ENCODE measurements at regions not wholly inside any gene's neighbourhood (a gene's known extent, or its start where the extent isn't known, plus 50 kb on each side); places are given as distances from the start of the nearest gene placed in this dataset.

DNA sequence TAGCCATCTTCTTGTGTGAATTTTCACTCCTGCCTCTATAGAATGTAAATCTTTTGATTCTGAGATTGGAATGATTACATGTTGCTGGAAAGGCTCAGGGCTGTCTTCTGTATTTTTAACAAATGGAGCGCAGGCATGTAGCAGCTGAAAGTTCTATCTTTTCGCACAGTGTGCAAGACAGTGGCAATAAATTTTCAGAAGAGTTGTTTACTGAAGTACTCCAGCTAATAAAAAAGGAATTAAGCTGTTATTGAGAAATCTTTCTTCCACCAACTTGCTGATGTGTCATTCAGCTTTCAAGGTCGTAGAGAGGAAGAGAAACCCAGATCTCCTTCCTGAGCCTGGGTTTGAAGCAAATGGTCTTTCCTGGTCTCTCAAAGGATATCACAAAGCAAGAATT lies 122.0 kb upstream of the PUDP start:
- DNase-seq: no peak

DNA sequence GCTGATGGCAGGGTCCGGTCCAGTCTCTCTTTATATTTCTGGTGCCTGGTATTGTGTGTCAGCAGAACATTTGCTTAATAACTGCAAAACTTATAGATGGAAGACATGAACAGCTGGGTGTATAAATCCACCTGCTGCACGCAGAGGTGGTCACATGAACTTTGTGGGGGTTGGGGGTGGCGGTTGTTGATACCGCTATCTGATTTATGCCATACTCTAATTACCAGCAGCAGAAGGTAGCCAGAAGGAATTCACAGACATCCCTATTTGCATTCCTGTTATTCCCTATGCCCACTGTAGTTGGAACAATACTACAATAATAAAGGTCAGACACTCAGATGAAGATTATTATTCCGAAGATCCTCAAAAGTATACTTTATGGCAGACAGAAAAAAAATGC lies 121.6 kb upstream of the PUDP start:
- no peak for DNase-seq

DNA sequence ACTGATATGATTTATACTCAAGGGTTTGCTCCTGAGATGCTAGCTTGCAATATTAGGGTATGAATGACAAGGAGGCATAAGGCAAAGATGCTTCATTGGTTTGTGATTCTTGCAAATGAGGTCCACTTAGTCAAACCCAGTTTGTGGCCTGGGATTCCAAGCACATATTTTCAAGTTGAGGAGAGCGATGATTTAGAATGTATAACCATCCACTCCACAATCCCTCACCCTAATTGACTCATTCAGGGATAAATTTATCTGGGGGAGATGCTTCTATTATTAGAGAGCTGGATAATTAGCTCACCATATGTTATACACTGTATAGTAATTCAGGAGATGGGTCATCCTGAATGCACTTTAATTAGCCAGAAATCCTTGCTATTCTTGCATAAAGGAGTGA lies 118.3 kb upstream of the PUDP start:
- no peak for DNase-seq

DNA sequence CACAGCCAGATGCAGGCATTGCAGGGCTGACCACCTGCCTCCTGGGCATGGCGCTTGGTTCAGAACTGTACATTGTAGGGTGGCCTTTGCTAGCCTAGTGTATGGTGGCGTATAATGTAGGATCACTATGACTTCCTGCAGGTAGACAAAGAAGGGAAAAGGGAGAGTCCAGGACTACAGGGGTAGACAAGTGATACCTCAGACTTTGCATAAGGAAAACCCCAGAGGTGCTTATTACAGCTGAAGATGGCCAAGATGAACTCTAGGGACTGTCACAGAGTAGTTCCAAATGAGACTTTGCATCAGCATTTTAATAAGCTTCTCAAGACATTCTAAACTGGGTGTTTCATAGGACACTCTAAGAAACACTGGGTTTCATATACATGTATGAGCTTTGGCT lies 116.4 kb upstream of the PUDP start:
- no peak for DNase-seq

DNA sequence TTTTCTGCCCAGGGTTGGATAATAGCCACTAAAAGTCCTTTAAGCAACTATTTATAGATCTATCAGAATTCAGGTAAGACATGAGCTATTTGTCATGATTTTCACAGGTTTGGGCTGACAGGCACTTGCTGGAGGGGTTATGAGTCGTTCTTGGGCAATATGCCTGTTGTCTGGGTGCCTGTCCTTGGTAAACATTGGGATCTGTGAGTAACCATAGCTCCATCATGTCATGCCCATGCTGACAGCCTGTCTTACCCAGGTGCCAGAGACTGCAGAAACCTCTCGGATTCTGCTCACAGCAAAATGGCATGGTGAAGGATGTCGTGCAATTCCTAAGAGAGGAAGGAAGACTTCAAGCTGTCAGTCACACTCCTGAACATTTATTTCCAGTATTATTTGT lies 116.0 kb upstream of the PUDP start:
- no peak for DNase-seq

DNA sequence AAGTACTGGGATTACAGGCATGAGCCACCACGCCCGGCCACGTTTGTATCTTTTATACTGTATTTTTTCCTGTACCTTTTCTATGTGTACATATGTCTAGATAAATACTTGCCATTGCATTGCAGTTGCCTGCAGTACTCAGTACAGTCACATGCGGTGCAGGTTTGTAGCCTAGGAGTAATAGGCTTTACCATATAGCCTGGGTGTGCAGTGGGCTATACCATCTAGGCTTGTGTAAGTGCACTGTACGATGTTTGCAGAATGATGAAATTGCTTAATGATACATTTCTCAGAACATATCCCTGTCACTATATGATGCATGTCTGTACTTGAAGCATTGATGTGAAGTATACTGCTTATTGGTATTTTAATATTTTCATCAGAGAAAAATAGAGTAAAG lies 115.4 kb upstream of the PUDP start:
- DNase-seq: no peak

DNA sequence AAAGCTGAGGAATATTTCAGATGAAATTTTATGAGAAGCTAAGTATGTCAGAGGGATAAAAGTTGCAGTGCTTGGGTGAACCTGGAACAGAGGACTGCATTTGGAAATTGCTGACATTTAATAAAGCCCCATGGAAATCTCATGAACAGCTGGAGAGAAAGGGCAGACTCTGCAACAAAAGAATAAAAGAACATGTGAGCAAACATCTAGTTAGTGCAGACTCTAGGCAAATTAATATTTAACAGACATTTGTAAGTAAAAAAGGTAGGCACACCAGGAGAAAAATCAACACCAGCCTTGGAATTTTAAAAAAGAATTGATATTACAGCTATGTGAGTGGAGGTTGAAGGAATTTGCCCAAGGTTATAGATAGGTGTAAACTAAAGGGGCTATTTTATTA lies 114.6 kb upstream of the PUDP start:
- DNase-seq: no peak

DNA sequence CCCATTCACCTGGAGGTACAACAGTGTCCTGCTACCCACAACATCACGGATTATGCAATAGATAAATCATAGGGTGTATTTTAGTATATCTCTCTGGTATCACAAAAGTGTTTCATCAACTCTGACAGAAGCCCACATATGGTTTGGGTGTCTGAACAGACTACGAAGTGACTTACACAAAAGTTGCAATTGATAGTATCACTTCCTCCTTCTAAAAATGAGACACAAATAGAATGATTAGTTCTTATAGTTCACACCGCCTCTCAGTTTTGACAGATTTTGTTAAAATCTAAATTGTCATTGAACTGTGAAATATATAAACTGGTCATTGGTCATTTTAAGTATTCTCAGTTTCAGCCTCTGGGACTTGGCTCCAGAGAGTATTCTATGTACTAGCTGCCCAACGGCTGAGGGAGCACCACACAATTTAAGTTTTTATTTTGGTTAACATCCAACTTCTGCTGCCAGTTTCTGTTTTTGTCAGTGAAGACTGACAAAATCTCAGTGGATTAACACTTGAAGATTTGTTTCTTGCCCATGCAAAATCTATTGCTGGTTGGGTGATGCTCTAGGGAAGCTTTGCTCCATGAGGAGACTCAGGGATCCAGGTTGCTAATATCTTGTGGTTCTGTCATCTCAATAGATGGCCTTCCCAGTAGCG lies 113.8 kb upstream of the PUDP start:
- DNase-seq: no peak

DNA sequence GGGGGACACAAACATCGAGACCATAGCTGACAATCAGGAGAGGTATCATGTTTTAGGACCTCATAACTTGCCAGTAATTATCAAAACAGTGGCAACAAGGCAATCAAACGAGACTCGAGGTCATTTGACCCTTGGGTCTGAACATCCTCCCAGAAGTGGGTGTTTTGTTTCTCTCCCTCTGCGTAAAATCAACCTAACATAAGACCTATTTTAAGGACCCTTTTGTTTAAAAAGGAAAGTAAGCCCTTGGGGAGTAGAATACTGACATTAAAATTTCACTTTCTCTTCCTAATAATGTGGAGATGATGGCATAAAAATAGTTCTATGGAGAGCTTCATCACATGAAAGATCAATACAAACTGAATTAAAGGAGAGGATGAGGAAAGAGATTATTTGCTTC lies 106.2 kb upstream of the PUDP start:
- DNase-seq: no peak

DNA sequence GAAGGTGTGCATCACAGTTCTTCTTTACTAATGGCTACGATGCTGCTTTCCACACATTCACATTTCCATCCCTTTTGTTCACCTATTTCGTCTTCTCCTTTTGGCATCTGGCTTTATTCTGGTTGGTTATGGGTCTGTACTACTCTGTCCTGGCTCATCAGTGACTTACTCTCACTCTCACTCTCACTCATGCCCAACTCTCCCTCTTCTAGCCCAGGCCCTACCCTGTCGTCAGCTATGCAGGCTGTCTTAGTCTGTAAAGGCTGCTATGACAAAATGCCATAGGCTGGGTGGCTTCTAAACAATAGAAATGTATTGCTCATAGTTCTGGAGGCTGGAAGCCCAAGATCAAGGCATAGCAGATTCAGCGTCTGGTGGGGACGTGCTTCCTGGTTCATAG lies 105.6 kb upstream of the PUDP start:
- no peak for DNase-seq

DNA sequence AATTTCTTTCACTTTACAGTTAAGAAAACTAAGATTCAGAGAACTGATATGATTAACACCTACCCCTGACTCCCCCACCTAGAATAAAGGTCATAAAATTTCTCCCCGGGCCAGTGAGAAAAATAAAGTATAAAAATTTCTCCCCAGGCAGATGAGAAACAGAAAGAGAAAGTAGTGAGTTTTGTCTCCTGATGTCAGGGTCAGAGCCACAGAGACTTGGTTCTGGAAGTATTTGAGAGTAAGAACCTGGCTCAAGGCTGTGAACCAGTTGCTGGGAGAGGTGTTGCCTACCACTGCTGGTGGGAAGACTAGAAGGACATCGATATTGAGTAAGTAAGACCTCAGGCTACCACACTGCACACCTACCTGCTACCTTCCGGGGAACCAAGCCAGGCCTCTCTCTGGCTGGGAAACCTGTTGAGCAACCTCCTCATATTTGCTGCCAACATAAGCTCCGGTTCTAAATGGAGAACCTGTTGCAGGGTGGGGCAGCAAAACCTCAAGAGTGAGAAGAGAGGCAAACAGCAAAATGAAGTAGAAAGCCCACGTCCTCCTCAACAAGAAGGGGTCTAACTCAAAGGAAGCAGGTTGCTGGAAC lies 104.2 kb upstream of the PUDP start:
- no peak for DNase-seq

DNA sequence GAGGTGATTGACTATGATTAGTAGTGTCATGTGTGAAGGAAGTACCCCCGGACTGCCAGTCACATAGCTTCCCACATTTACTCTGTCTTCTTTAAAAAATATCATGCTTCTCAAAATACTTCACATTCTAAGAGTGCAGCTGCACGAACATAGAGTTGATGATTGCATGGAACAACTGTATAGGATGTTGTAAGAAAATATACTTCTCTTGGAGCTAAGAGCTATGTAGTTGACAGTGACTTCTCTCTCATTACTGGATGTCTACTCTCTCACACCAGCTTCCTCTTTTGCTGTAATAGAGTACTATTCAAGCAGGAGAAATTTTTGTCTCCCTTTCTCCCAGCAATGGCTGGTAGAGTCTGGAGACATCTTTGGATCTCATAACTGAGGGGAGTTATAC lies 99.4 kb upstream of the PUDP start:
- DNase-seq: no peak

DNA sequence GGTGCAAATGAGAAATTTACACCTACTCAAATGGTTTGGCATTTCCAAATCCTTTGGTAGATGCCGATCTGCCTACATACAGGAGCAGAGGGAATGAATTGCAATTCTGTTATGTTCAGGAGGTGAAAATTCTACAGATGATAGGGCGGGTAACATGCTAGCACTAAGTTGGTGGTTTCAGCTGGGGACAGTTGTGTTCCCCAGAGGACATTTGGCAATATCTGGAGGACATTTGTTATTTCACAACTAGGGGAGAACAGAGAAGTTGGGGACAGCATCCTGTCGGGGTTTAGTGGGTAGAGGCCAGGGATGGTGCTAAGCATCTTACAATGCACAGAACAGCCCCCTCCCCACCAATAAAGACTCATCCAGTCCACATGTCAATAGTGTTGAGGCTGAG lies 96.5 kb upstream of the PUDP start:
- DNase-seq: no peak

DNA sequence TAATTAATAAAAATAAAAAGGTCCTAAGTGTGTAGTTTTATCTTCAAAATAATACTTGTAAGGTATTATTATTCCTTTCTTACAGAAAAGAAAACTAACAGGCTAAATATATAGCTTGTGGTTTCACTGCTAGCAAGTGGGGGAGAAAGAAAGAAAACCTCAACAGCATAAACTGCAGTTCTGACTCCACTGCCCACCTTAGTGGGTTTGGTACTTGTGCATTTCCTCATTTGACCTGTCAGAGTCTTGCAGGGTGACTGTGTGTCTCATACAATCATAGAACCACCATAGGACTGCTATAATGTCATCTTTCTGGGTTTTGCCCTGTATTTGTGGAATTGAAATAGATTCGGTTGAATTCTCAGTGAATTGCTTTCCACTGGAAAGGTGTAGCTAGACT lies 94.7 kb upstream of the PUDP start:
- no peak for DNase-seq

DNA sequence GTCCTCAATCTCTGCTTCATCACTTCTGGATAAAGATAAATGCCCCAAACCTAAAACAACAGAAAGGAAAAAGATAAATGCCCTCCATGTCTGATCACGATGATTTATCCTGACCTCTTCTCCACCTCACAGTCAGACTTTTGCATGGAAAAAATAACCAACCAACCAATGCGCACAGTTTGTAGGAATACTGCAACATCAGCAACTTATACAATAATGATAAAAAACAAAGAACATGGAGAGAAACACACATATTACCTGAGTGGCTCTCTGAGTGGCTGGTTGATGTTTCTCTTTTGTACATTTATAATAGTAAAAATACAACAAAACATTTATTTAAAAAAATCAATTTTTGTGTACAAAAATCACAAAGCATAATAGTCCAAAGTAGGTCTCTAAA lies 93.0 kb upstream of the PUDP start:
- DNase-seq: no peak

DNA sequence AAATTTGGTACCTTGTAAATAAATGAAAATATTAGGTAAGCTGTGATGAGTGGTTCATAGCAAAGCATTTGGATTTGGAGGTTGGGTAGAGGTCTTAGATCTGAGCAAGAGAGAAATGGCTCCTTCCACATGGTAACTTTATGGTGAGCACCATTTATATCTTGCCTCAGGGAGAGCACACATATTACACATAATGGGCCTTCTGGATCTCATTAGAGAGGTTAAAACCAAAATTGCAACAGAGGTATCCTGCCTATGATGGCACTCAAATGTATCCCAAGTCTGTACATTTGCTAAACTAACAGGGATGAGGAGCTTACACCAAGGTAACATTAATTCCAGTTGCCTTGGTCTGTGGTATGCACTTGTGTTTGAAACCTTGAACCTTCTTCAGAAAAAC lies 87.1 kb upstream of the PUDP start:
- no peak for DNase-seq

DNA sequence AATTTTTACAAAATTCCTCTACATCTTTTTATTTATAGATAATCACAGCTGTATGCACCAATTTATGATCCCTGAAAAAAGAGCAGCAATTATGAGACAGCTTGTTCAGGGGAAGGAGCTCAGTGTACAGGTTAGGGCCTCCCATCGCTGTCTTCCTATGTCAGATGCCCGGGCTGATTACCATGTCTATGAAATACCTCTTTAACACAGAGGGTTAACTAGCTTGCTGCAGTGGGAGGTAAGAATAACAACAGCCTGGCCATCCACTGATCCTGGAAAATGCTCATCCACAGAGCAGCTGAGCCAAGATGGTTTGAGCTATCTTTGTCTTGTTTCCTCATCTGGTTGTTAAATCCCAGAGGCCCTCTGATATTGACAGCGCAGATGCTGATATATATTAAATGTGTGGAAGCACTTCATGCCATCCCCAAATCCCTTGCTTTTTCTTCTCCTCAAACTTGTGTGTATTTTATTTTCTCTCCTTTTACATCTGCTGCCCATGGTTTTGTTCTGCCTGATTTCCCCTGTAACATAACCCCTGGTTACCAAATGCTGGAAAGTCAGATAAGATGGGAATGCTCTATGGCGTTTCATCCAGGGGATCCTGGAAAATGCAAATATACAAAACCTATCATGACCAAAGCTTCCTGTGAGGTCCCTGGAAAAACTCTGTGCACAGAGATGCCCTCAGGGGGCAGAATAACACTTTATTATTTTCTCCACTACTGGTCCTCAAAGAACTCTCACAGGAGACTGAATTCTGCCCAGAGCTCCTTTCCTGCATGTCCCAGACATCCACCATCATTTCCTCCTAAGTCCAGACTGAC lies 85.8 kb upstream of the PUDP start:
- no peak for DNase-seq

DNA sequence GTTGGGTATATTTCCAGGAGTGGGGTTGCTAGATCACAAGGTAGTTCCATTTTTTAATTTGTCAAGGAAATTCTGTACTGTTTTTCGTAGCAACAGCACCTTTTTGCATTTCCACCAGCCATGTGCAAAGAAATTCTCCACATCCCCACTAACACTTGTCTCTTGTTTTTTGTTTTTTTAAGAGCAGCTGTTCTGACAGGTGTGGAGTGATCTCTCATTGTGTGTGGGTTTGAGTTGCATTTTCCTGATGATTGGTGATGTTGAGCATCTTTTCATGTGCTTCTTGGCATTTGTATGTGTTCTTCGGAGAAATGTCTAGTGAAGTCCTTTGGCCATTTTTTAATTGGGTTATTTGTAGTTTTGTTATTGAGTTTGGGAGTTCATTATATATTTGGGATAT lies 80.3 kb upstream of the PUDP start:
- DNase-seq: no peak

DNA sequence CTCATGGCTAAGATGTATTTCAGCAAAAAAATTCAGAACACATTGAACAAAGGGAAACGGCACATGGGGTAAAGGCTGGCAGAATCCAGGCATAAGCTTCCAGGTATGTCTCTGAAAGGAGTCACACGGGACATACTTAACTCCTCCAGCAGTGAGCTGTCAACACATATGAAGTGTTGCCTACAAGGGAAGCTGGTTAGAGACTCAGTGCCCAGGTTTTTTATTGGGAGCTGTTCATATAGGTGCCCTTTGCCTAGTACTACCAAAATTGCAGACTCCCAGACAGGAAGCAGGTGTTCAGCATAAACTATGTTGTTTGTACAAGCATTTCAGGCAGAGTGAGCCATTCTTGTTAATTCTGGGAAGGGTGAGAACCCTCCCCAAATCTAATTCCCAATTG lies 77.4 kb upstream of the PUDP start:
- no peak for DNase-seq

DNA sequence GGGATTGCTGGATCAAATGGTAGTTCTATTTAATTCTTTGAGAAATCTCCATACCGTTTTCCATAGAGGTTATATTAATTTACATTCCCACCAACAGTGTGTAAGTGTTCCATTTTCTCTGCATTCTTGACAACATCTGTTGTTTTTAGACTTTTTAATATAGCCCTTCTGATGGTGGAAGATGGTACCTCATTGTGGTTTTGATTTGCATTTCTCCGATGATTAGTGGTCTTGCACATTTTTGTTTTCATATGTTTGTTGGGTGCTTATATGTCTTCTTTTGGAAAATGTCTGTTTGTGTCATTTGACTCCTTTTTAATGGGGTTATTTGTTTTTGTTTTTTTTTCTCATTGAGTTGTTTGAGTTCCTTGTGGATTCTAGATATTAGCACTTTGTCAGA lies 75.3 kb upstream of the PUDP start:
- DNase-seq: no peak

DNA sequence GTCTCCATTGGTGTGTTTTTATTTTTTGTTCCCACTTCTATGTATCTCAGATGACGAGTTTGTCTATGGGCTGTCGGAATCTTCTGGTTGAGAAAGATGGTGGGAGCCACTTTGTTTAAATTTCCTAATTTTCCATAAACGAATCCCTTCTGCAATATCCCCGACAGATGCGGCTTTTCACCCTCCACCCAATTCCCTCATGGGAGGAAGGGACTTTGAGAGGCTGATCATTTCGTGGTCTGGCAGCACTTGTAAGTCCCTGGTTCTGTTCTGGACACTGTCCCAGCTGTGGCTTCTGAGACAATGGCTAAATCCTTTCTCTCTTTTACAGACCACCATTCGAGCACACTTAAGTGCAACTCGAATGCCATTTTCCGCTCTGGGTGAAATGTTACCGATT lies 72.2 kb upstream of the PUDP start:
- no peak for DNase-seq

DNA sequence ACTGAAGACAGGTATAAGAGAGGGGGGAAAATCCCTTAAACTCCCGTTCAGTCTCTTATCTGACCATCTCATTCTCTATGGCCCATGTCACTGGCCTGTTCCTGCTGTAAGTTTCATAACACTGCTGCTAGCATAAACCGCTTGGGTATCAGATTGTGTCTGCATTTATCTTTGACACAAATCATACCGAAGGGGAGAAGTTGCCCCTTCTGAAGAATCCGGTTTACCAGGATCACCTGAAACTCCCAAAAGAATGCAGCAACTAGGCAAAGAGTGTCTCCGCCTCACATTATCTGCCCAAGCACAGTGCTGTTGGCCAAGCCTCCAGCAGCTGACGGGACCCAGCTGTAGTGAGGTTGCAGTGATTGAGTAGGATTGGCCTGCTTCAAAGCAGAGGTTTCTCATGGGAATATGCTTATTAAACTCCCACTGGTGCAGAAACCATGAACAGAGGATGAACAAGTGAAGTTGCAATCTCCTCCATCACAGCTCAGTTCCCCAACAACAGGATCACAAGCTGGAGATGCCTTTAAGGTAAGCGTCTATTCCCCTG lies 71.3 kb upstream of the PUDP start:
- DNase-seq: no peak

DNA sequence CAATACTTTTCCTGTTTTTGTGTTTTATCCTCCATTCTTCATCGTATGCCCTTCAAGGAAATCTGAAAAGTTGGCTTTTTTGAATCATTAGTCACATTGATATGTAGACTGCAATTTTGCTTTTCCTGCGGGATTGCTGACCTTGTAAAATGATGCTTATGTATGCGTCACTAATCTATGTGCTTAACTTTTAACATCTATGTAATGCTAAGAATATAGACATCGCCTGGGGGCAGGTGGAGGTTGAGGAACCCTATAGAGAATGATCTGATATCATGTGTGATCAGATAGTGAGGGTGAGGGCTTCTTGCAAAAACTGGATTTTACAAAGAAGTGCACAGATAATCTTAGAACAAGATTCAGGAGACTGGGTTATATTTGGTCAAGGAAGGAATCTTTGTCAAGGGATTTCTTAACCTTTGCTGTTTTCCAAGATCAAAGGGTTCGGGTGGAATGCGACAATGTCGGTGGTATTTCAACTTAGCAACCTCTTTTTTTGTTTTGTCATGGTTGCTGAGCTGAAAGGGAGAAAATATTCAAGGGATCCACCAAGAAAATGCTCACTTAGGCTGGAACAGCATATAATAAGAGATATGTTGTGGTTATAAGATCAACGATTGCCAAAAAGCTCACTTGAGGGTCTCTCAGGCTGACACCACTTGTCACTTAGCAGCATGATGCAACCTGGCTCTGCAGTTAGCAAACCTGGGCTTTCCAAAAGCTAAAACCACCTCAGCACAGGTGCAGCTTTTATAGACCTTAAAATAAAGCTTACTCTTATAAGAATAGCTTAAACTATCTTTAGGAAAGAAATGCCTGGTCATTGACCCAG lies 70.6 kb upstream of the PUDP start:
- no peak for DNase-seq

Measured in GDM1 (cell line).